Stimulated activated CD8-positive, alpha-beta memory T cell treated with anti-CD3 and anti-CD28 coated beads, Interleukin-4, amount 100 ng/mL, for 1 hour (primary cell): ENCODE measurements at regions not wholly inside any gene's neighbourhood (a gene's known extent, or its start where the extent isn't known, plus 50 kb on each side); places are given as distances from the start of the nearest gene placed in this dataset.

Experiments
- DNase-seq, 2 donors: peaks; one replicate each; pipeline ENCODE4 v3.0.0-alpha.2; 2020; ENCODE audit warnings: low read depth in 2 of 2, low spot score in 1 of 2

GRCh38 chr9:88037285-88037845, 63.0 kb upstream of the CDK20 start:
- no peak for DNase-seq

DNA sequence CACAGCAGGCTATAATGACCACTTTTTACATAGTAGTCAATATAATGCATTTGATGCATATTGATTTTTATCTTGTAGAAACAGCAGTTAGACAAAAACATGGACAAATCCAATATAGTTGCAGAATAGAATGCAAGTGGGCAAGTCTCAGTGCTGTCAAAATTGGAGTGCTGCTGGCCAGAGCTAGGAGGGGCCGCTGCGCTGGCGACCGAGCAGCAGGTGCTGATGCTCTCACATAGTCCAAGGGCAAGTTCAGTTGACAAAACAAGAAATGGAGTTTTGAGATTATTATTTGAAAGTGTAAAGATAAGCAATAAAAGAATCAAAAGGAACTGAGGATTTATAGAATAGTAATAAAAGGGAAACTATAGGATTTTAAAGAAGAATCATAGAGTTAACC, 60.6 kb upstream of the CDK20 start:
- DNase-seq = no peak

GRCh38 chr9:88033359-88033702, 59.0 kb upstream of the CDK20 start:
- DNase-seq = no peak

DNA sequence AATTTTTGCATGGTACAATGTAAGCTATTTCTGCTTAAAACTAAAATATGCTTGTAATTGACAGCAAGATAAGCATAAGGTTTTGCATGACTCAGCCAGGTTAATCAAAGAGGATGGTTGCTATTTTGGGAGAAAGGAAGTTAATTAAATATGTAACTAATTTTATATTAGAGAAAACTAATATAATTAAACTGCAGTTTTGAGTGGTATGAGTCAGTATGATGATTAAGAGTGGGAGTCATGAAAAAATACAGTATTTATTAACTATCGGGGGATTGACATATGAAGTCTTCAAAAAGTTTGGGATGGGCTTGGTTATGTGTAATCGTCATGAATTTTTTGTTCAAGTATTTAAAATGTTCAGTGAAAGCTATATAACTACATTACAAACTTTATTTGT, 54.0 kb upstream of the CDK20 start:
- DNase-seq = no peak

DNA sequence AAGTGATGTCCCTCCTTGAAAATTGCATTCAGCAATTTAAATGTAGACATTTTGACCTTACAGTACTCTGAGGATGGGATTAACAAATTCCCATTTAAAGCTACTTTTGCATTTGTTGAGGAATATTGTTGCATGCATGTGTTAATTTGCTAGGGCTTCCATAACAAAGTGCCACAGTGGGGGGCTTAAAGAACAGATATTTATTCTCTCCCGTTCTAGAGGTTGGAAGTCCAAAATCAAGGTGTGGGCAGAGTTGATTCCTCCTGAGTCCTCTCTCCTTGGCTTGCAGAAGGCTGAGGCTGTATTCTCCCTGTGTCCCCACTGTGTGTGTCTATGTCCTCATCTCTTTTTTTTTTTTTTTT, 51.8 kb upstream of the CDK20 start:
- no peak for DNase-seq

DNA sequence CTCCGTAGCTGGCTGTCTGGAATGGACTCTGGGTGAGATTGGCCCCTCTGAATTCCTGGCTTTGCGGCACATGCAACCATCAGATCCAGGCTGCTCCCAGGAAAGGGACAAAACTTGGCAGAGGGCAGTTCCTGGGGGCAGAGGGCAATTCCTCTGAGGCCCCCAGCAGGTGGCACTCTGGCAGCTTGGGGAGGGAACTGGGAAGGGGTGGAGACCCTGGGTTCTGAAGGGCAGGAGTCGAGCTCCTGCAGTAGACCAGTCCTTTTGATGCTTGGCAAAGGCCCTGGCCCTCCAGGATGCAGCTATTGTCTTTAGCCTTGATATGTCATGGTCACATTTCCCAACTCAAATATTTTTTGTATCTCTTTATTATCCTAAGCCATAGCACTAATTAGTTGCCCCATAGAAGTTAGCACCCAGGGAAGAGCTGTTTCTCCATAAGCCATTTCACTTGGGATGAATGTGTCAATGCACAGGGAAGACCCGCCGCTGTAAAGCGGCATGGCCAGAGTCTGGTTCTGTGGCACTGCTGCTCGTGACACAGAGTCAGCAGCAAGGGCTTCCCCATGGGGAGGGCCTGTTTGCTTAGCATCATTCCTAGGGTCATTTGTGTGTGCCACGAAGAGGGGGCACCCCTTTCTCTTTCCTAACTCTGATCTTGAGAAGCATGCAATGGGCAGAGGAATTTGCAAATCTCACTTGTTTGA, 51.2 kb upstream of the CDK20 start:
- DNase-seq = no peak

DNA sequence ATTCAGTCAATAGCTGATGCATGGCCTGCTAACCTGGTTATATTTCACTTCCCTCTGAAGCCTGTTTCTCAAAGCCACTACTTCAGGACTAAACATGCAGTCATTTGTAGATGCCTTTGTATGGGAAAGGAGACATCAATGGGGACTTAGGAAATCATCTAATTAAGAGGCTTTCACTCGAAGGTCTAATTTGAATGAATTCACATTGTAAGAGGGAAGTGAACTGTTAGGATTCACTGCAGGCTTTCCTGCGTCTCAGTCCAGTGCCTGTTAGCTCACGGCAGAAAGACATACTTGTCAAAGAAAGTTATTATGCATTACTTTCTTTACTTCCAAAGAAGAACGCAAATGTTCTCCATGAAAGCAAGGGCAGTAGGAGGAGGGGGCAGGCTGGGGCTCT, 50.6 kb upstream of the CDK20 start:
- DNase-seq = no peak
